Activated CD4-positive, alpha-beta T cell treated with anti-CD3 and anti-CD28 coated beads, Interleukin-10, Interleukin-2, amounts not matched to agents 100 ng/mL and 50 ng/mL, durations not matched to agents 16 hours and 8 hours (primary cell): ENCODE measurements at regions not wholly inside any gene's neighbourhood (a gene's known extent, or its start where the extent isn't known, plus 50 kb on each side); places are given as distances from the start of the nearest gene placed in this dataset.
"Not testable (repeated sequence)": the region's sequence is repeated elsewhere in the genome, so short reads cannot be mapped to it uniquely, and the experiment has no call there.

Source experiments
- DNase-seq: peaks from one replicate; pipeline ENCODE4 v3.0.0-alpha.2; 2020

DNA sequence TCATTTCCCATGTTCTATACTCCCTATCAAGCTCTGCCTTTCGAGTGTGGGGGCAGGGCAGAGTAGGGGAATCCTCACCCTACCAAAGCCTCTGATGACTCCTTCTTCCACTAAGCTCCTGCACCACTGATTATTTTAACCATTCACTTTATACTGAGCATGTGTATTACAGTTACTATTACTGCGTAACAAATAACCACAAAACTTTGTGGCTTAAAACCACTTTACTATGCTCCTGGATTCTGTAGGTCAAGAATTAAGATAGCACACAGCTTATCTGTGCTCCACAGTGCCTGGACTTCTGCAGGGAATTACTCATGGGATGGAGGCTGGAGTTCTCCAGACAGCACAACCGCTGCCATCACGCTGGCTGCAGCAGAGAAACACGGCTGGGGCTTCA is 117.4 kb upstream of the DNAJC10 start:
- DNase-seq: no peak

DNA sequence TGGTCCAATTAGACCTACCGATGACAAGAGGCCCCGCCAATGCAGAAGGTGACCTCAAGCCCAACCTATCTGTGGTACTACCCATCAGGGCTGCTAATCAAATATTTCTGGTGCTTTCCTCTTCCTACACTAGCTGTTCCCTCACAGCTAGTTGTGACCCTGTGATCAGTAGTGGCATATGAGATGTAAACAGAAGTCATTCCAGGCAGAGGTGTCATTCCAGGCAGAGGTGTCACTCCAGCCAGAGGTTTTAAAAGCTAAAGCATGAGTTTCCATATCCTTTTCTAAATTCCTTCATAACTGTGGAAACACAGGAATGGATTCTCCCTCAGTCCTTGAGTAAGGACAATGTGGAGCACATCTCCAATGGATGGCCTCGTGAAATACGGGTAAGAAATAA is 110.9 kb upstream of the DNAJC10 start:
- no peak for DNase-seq

DNA sequence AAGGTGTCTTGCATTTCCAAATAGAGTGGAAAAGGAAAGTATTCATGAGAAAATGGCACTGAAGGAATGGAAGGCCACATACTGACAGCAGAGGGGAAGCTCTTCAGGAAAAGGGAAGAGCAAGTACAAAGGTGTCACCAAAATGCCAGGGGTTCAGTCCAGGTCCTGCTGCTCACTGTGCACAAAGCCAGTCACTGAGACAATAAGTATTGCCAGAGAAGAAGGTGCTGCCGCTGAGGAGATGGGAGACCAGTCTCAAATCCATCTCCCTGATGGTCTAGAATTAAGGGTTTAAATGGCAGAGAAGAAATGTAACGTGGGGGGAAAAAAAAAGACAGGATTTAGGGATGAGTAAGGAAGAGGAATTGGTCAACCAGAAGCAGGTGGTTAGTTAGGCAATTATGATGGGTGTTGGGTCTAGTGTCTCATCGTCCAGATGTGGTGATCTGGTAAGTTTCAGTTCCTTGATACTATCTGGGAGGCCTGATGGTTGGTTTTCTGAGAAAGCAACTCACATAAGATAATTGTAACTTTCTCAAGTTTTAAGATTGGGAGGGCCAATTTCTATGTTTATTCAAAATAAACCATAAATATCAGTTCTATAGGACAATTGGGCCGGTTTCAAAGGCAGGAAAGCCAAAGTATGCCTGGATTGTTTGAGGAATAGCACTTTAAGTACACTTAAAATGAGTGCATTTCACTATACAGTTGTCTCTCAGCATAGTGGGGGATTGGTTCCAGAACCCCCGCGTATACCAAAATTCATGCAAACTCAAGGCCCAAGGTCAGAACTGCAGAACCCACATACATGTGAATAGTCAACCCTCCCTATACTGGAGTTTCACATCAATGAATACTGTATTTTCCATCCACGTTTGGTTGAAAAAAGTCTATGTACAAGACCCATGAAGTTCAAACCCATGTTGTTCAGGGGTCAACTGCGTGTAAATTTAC is 109.1 kb upstream of the DNAJC10 start:
- no peak for DNase-seq

DNA sequence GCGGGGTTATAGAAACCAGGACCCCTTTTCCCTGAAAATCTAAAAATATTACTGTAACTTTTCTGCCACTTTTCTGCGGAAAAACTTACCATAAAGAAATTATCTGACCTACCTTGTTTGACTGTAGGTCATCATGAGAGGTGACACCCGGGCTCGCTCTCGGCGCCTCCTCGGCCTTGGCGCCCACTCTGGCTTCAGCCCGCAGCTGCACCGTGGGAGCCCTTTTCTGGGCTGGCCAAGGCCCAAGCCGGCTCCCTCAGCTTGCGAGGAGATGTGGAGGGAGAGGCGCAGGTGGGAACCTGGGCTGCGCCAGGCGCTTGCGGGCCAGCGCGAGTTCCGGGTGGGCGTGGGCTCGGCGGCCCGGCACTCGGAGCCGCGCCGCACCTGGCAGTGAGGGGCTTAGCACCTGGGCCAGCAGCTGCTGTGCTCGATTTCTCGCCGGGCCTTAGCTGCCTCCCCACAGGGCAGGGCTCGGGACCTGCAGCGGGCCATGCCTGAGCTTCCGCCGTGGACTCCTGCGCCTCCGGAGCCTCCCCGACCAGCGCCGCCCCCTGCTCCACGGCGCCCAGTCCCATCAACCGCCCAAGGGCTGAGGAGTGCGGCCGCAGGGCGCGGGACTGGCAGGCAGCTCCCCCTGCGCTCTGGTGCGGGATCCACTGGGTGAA is 107.7 kb upstream of the DNAJC10 start:
- no peak for DNase-seq

DNA sequence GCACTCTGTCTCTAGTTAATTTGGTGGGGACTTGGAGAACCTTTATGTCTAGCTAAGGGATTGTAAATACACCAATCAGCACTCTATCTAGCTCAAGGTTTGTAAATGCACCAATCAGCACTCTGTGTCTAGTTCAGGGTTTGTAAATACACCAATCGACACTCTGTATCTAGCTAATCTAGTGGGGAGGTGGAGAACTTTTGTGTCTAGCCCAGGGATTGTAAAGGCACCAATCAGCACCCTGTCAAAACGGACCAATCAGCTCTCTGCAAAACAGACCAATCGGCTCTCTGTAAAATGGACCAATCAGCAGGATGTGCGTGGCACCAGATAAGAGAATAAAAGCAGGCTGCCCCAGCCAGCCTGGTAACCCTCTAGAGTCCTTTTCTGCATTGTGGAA is 107.1 kb upstream of the DNAJC10 start:
- DNase-seq: not testable (repeated sequence)

DNA sequence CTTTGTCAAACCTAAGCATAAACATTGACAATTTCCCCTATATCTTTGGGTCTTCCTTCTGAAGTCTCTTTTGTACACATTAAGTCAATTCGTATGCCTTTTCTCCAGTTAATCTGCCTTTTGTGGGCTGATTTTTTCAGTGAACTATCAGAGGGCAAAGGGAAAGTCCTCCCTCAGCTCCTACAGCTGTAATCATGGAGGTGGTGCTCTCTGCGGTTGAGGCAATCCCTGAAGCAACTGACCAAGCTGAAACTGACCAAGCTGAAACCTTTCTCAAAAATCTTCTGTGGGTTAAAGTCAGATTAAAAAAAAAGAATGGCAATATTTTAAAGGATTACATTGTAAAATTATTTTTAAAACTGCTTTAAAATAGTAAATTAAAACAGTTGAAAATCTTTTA is 105.8 kb upstream of the DNAJC10 start:
- DNase-seq: no peak

DNA sequence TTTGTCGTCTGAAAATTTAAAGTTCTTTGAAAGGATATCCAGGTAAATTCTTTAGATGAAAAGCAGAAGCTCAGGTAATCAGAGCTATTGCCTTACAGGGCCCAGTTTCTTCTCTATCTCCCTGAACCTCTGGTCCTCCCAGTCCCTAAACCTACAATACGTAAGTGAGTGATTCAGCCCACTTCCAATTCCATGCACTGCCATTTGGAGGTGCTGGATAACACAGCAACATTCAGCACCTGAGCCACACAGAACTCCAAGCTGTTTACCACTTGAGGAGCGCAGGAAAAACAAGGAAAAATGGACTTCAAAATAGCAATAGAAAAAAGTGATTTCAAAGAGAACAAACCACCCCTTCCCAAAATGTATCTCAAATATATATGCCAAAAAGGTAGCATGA is 105.0 kb upstream of the DNAJC10 start:
- no peak for DNase-seq

DNA sequence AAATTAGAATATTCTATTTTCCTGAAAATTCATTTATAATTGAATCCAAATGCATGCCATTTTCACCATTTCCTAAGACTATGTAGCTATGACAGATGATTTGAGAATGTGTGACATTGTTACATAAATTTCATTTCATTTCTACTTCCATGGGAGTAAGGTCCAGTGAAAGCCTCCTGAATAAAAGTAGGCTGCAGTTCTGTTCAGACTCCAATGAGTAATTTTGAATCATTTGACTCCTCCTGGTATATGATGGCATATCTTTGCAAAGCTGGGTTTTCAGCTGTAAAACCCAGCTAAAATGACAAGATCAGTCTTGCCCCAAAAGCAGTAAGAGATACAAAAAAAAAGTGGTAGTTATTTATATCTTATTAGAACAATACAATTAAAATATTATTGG is 101.0 kb upstream of the DNAJC10 start:
- no peak for DNase-seq

DNA sequence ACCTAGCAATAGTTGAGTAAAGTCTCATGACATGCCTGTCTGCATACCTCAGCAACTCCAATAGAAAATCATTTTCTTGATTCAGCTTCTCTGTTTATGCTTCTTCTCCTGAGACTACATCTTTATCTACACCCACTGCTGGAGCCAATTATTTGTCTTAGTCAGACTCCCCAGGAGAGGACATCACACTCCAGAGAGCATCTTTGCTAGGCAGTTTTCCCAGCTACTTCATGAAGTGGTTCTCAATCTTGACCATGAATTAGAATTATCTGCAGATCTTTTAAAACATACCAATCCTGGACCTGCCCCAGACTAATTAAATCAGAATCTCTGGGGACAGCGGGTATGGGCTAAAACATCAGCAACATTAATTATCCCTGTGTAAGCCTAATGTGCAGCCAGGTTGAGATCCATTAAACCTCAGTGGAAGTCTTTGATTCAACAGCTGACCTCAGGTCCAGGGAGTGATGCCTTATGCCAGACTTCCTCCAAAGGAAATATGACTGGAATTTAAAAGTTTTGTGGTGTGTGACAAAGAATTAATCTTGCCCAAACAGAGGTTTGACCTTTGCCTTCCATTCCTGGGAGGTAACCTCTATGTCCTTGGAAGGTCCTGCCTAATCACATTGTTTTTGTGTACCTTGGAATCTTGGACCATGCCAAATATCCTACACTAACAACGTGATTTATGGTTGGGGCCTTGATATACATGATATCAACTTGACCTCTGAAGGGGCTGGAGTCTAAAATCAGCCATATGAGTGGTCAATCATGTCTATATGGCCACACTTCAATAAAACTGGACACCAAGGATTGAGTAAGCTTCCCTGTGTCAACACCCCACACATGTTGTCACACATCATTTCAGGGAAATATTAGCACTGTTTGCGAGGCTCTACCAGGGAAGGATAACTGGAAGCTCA is 99.3 kb upstream of the DNAJC10 start:
- no peak for DNase-seq

DNA sequence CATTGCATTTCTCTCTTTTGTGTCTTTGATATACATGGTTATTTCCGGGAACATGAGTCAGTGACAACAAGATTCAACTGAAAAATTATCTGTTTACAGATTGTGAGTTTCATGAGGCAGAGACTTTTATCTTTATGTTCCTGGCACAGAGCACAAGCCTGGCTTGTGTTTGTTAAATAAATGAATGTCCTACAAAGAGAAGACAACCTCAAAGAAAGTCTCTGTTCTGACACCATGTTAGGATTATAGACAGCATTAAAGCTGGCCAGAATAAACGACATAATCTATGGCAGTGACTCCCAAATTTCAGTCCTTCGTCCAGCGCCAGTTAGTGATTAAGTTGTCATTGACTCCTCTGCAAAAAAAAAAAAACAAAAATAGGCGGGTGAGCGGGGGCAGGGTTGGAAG is 97.4 kb upstream of the DNAJC10 start:
- DNase-seq: no peak

DNA sequence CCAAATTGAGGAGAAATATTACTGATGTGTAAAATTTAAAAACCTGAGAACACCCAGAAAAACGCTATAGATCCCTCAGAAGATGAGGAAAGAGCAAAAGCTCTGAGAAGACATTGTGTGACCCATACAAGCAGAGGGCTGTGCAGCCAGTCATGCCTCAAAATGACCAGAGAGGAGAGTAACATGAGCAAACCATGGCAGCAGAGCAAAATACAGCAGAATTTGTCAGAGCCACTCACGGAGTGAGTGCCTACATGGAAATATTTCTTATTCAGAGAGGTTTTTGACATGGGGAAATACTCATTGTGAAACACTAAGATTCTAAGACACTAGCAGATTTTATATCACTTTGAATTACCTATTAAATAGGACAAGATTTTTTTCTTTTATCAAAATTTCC is 96.8 kb upstream of the DNAJC10 start:
- no peak for DNase-seq

DNA sequence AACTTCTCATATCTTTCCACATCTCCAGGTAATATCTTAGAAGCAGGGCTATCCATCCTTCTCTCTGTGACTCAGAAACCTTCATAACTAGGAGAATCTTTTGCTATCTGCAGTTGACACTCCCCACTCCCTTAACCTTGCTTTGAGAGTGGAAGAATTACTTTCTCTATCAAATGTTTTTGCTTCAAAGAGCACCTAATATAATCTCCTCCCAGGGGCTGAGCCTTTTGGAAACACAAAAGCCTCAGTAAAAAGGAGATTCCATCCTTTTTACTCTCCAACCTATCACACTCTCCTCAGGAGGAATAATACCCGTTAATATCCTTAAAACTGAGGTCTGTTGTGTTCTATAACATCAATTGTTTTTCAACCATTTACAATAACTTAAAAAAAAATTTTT is 94.9 kb upstream of the DNAJC10 start:
- no peak for DNase-seq

DNA sequence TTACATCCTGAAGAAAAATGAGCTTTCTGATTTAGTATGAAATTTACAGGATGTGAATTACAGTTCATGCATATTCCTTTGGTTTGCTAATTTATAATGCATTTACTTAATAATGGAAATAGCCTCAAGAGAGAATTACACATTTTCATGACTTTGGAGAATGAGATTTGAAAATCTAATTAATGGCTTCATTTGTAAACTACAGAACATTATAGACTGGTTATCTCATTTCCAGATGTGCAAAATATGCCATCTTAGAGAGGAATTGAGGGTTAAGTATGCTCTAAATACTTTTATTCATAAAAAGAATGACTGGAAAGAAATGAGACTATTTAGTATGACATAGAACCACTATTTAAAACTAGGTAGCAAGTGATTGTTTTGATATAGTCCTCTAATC is 94.2 kb upstream of the DNAJC10 start:
- DNase-seq: no peak

- DNase-seq: no peak
Observed at GRCh38 chr2:182622231-182622630, 93.8 kb upstream of the DNAJC10 start.

GRCh38 chr2:182625814-182626213 is 90.2 kb upstream of the DNAJC10 start:
- no peak for DNase-seq

GRCh38 chr2:182628916-182629315 is 87.1 kb upstream of the DNAJC10 start:
- DNase-seq: no peak

- no peak for DNase-seq
Observed at GRCh38 chr2:182630207-182630606, 85.8 kb upstream of the DNAJC10 start.

DNA sequence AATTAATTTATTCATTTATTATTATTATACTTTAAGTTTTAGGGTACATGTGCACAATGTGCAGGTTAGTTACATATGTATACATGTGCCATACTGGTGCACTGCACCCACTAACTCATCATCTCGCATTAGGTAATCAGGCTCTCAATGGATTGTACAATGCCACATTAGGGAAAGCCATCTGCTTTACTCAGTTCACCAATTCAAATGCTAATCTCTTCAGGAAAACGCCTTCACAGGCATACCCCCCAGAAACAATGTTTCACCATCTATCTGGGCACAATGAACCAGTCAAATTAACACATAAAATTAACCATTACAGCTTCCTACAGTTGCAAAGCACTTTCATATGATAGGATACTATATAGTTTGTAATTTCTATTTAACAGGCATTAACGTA is 84.8 kb upstream of the DNAJC10 start:
- no peak for DNase-seq

DNA sequence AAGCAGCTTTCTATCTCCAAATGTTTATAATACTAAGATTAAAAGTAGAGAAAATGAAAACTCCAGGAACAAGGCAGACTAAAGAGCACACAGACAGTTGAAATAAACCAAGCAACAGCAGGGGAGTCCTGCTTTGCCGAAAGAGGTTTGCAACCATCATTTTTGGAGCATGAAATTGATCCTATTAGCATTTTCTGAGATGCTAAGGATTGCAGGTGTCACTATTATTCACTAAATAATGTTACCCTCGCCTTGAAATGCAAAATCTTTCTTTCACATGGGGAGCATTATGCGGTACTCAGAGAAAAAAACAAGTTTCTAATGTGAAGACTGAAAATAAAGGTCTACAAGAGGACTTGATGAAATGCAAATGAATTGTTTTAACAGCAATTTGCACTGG is 81.7 kb upstream of the DNAJC10 start:
- no peak for DNase-seq

DNA sequence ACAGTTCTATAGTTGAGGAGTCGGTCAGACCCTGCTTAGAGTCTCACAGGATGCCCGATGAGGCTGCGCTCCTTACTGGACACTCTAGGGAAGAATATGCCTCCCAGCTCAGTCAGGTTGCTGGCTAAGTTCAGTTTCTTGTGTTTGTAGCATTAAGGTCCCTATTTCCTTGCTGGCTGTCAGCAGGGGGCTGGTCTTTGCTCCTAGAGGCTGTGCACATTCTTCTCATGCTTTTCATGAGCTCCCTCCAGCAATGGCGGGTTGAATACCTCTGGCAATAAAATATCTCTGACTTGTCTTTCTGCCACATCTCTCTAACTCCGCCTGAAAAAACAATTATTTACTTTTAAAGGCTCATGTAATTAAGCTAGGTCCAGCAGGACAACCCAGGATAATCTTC is 79.4 kb upstream of the DNAJC10 start:
- no peak for DNase-seq

DNA sequence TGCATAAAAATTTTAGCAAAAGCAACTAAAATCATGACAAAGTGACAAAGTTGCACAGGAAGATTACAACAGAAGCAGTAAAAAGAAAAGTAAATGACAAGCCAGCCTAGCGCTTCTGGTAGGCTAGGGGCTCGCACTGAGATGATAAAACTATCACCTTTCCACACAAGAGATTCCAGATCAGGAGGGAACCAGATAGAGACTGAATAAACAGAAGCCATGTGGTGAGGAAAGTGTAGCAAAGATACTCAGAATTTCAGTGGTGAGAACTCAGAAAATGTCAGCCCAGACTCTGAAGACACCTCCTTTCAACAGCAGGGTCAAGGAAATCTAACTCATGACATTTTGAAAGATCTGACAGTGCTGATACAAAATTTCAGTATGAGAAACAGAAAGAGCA is 77.4 kb upstream of the DNAJC10 start:
- no peak for DNase-seq

- no peak for DNase-seq
Observed at GRCh38 chr2:182639971-182640370, 76.1 kb upstream of the DNAJC10 start.

DNA sequence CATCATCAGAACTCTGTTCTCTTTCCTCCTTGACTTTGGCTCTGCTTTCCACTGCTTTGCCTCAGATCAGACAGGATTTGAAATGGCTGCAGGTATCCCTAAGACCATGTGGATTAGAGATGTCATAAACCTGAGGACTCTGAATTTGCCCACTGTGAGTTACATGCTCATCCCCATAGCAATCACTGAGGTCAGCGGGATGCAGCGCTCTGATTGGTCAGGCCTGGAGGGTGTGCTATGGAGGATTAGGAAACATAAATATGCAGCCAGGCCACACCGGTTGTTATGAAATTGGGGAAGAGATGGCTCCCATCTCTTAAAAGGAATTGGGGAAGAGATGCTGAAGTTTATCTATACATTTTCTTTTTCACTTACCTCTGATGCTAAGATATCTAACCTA is 73.7 kb upstream of the DNAJC10 start:
- DNase-seq: peak; percentile 49
